DMS 273 treated with DMSO at 0.1 percent for 48 hours (cell line): ENCODE measurements at regions not wholly inside any gene's neighbourhood (a gene's known extent, or its start where the extent isn't known, plus 50 kb on each side); places are given as distances from the start of the nearest gene placed in this dataset.
"Not testable (repeated sequence)": the region's sequence is repeated elsewhere in the genome, so short reads cannot be mapped to it uniquely, and the experiment has no call there.

Experiments used
- DNase-seq: peaks from one replicate; lab custom pipeline; 2025; lab: John Stamatoyannopoulos, UW

- no peak for DNase-seq
These were observed 1363.2 kb upstream of the ACVR2A start for GRCh38 chr2:146481629-146482028.

DNA sequence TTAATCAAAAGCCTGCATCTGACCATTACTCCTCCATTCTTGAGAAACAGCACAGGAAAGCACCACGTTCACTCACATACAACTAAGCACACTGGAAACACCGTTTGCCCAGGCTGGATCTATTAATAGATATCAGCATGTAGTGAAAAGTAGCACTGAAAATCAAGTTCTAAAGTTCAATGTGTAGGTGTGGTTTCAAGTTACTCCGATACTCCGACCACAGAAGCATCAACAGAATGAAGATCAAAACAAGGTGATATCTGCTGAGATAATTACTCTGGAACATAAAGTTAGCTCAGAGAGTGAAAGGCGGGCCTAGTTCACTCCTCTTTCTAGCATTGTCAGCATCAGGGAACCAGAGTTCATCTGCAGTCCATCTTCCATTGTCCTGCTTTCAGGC lies 1367.4 kb upstream of the ACVR2A start:
- DNase-seq: no peak

DNA sequence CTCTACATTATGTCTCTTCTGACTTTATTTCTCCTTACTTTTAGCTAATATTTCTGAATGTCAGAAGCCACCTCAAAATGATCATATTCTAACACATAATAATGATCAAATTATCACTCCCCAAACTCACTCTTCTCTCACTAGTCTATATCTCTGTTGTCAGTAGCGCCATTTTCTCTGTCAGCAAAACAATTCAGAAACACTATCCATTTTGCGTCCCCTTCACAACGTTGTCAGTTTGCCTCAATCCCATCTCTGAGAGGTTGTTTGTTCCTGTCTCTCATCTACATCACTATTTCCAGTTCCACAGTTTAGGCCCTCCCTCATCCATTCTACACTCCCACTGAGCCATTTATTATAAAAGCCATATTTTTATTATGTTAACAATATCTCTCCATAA lies 1376.3 kb upstream of the ACVR2A start:
- no peak for DNase-seq

DNA sequence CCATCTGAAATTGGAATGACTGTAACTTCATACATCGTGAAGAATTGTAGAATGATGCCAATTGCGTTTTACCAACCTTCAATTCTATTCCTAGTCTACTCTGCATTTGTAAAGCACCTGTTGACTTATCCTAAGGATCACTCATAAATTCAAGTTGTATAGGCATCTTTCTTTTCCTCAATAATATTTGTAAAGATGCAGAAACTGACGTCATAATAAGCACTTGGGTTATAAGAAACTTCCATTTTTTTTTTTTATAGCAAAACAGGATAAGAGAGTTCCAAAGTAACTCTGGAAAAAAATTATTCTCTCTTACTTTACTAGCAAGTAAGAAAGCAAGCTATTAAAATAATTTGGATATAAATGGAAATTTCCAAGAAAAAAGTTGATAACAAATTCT lies 1377.4 kb upstream of the ACVR2A start:
- no peak for DNase-seq

- no peak for DNase-seq
These were observed 1379.4 kb upstream of the ACVR2A start for GRCh38 chr2:146465460-146465859.

GRCh38 chr2:146461068-146461467 lies 1383.8 kb upstream of the ACVR2A start:
- DNase-seq: no peak

GRCh38 chr2:146458585-146458984 lies 1386.2 kb upstream of the ACVR2A start:
- DNase-seq: no peak

- DNase-seq: no peak
These were observed 1387.6 kb upstream of the ACVR2A start for GRCh38 chr2:146457221-146457620.

DNA sequence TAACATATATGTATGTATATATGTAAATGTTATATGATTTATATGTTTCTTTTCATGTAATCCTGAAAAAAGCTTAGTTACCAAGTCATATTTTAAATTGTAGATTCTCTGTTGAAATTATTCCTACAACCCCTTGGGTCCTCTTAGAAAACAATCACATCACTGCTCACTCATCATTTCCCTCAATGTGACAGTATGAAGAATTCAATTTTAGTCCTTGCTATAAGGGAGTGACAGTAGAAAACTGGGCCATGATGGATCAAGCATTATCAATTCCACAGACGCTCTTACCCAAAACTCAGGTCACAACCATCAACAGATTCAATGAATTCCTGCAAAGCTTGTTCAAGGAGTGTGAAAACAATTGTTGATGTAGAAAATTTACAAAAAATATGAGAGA lies 1389.5 kb upstream of the ACVR2A start:
- no peak for DNase-seq

GRCh38 chr2:146451972-146452371 lies 1392.9 kb upstream of the ACVR2A start:
- DNase-seq: no peak

DNA sequence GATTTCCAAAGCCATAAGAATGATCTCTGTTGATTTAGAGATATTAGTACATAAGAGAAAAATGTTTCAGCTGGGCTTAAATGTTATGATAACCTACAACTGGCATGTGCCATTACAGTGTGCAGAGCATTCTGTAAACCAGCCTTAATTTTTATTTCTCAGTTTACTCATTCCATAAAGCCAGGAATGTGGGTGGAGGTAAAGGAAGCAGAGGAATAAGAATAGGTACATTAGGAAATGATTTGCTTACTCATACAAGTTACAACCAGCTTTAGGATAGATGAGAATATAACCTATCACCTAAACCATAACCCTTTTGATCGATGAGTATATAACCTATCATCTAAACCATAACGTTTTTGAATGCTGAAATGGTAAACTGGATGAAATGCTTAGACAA lies 1394.7 kb upstream of the ACVR2A start:
- no peak for DNase-seq

GRCh38 chr2:146444987-146445386 lies 1399.8 kb upstream of the ACVR2A start:
- no peak for DNase-seq

- no peak for DNase-seq
These were observed 1400.7 kb upstream of the ACVR2A start for GRCh38 chr2:146444085-146444484.

DNA sequence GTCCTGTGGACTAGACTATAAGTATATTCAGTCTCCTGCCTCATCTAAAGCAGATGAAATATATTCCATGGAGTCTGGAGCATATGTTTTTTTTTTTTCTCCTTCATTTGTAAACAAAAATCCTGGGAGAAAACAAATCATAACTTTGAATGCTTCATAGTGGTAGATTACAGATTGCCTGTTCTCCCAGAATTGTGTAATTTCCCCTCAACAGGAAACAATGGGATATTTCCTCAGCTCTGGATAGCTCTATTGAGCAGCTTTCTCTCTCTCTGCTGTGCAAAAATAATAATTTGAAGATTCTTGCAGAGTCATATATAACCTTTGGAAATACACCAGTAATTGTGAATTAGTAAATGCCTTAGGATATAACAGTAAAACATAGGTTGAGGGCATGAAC lies 1406.6 kb upstream of the ACVR2A start:
- DNase-seq: no peak

- DNase-seq: no peak
These were observed 1407.1 kb upstream of the ACVR2A start for GRCh38 chr2:146437712-146438111.

DNA sequence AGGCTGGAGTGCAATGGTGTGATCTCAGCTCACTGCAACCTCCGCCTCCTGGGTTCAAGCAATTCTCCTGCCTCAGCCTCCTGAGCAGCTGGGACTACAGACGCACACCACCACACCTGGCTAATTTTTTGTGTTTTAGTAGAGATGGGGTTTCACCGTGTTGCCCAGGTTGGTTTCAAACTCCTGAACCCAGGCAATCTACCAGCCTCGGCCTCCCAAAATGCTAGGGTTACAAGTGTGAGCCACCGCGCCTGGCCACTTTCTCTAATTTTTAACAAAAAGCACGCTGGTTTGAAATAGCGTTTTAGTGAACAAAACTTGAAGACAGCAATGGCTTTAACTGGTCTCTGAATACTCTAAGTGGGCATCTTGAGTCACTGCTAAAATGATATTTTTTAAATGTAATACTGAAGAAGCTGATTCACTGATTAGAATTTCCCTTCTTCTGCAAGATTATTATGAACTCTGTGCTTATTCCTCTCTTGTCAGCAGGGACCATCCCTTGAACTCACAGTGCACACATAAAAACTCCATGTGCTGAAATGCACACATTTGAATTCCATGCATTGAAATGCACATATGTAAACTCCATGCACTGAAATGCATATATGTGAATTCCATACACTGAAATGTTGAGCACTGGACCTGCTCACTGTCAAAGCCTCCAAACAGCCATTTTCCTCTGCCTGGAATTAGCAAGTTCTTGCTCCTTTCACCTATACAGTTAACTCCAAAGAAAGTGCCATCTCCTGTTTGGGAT lies 1411.5 kb upstream of the ACVR2A start:
- DNase-seq: no peak

- DNase-seq: no peak
These were observed 1415.5 kb upstream of the ACVR2A start for GRCh38 chr2:146429366-146429765.

GRCh38 chr2:146417942-146418341 lies 1426.9 kb upstream of the ACVR2A start:
- DNase-seq: no peak

- no peak for DNase-seq
These were observed 1429.5 kb upstream of the ACVR2A start for GRCh38 chr2:146415291-146415690.

- DNase-seq: no peak
These were observed 1430.4 kb upstream of the ACVR2A start for GRCh38 chr2:146414456-146414855.

DNA sequence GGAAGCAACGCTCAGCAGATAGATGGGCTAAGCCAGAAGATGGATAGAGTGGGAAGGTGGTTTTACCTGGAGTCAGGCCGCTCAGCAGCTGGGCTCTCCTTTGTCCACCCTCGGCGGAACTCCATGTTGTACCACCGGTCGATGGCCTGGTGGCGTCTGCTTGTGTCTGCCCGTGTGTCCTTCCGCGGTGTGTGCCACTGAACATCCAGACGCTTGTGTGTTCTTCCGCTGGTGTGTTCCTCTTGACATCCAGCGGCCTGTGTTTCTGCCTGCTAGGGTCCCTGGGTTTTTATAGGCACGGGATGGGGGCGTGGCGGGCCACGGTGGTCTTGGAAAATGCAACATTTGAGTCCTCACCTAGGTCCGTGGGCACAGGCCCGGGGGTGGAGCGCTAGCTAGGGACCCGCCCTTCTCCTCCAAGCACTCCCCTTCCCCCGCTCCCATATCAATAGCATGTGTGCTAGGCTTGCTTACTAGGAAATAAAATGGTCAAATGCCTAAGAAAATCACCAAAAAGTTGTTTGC lies 1431.7 kb upstream of the ACVR2A start:
- DNase-seq: no peak

GRCh38 chr2:146412625-146413024 lies 1432.2 kb upstream of the ACVR2A start:
- DNase-seq: no peak

- DNase-seq: not testable (repeated sequence)
These were observed 1439.2 kb upstream of the ACVR2A start for GRCh38 chr2:146405402-146406309.
